ENCODE measurements at regions not wholly inside any gene's neighbourhood (a gene's known extent, or its start where the extent isn't known, plus 50 kb on each side); places are given as distances from the start of the nearest gene placed in this dataset.

- no peak for TF ChIP-seq CTCF (IDR thresholded peaks at IDR 0.05; ENCODE audit: low read depth, low read length)
- no peak for TF ChIP-seq EZH2phosphoT487 (IDR thresholded peaks at IDR 0.05; ENCODE audit: low read depth)
These were observed 608.0 kb upstream of the ACO1 start for GRCh38 chr9:31776471-31776870.
